Gastrocnemius medialis (tissue), 4 donors: ENCODE measurements at regions not wholly inside any gene's neighbourhood (a gene's known extent, or its start where the extent isn't known, plus 50 kb on each side); places are given as distances from the start of the nearest gene placed in this dataset.

Source experiments
- POLR2A ChIP-seq, 2 donors: fragments of 450-650 bp; IDR thresholded peaks; one replicate each; pipeline ENCODE4 v1.6.1; 2017; ENCODE audit warnings: antibody characterized with exemption in 2 of 2, mild to moderate bottlenecking in 2 of 2, moderate library complexity in 2 of 2
- TF ChIP-seq, protein P1 (sequence below), 5 experiments: fragments of 450-650 bp in 3 of 5; fragments of 200-600 bp in 2 of 5; sonication (generic) in 2 of 5; IDR thresholded peaks in 4 of 5; conservative IDR thresholded peaks in 1 of 5; 1 replicate in 4 of 5; 2 replicates in 1 of 5; pipeline ENCODE4 v1.5.1; 2016 to 2019; ENCODE audit warnings: antibody characterized with exemption in 5 of 5, mild to moderate bottlenecking in 3 of 5, moderate library complexity in 3 of 5

DNA sequence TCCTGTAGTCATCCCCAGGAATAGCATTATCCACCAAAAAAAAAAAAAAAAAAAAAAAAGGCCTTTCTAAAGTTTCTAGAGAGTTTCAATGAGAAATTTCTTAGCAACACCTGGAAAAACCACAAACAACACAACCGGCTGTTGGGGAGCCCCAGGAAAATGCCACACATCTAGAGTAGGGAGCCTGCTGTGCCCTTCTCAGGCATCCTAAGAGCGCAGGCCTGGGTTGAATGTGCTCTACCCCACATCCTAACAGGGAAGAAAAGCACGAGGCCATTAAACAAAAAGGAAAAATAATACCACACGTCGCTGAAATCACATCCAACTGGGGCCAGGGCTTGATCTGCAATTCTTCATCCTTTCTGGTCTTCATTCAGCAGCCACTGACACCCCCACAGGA lies 367.5 kb downstream of the TGFB2 start:
- TF ChIP-seq, protein P1, sequence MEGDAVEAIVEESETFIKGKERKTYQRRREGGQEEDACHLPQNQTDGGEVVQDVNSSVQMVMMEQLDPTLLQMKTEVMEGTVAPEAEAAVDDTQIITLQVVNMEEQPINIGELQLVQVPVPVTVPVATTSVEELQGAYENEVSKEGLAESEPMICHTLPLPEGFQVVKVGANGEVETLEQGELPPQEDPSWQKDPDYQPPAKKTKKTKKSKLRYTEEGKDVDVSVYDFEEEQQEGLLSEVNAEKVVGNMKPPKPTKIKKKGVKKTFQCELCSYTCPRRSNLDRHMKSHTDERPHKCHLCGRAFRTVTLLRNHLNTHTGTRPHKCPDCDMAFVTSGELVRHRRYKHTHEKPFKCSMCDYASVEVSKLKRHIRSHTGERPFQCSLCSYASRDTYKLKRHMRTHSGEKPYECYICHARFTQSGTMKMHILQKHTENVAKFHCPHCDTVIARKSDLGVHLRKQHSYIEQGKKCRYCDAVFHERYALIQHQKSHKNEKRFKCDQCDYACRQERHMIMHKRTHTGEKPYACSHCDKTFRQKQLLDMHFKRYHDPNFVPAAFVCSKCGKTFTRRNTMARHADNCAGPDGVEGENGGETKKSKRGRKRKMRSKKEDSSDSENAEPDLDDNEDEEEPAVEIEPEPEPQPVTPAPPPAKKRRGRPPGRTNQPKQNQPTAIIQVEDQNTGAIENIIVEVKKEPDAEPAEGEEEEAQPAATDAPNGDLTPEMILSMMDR (IDR thresholded peaks at IDR 0.05 in 4 of 5, conservative IDR thresholded peaks at IDR 0.05 in 1 of 5) = no peak
- no peak for TF ChIP-seq POLR2A (IDR thresholded peaks at IDR 0.05)
